ENCODE measurements at regions not wholly inside any gene's neighbourhood (a gene's known extent, or its start where the extent isn't known, plus 50 kb on each side); places are given as distances from the start of the nearest gene placed in this dataset.
A peak's percentile ranks its signal among the peaks of the same experiment; 100 is the strongest.
"Not testable (repeated sequence)": the region's sequence is repeated elsewhere in the genome, so short reads cannot be mapped to it uniquely, and the experiment has no call there.

DNA sequence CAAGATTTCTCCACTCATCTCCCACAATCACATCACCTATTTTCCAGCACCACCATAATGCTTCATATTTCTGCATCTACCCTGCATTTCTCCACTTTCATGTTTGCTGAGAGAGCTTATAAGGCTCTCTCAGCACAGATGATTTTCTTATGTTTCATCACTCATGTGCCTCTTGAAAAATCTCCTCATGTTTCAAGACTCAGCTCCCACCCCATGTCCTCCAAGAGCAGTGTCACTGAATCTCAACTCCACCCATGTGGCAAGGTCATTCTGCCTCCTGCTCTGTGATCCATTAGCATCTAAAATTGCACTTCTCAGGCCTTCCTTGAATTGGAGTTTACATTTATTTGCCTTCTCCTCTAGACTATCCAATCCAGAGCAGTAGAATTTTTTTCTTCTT lies 178.7 kb upstream of the IRAK1BP1 start:
- H3K79me2 ChIP-seq (ENCODE audit: control insufficient read depth, insufficient read depth, low read length) = no peaks in the 10 kb centered on the region
- no peaks in the 10 kb centered on the region for H3K4me1 ChIP-seq (ENCODE audit: control insufficient read depth, extremely low read depth, insufficient read depth, low read length)
- DNase-seq (ENCODE audit: low read depth in 2 of 2) = no peak
- H3K36me3 ChIP-seq (ENCODE audit: control insufficient read depth, insufficient read depth, low read length) = no peaks in the 10 kb centered on the region
- H3K4me3 ChIP-seq (replicated peaks in 1 of 4; ENCODE audit: control extremely low read depth in 1 of 4, insufficient read depth in 1 of 4, low read depth in 3 of 4, low read length in 4 of 4) = no peak overlapping the region
- no peaks in the 10 kb centered on the region for H3K9me3 ChIP-seq (ENCODE audit: control insufficient read depth, insufficient read depth, low read depth, low read length)
- no peak overlapping the region for H3K4me2 ChIP-seq (ENCODE audit: extremely low read depth, insufficient read depth, low read length)
- TF ChIP-seq, protein P1, sequence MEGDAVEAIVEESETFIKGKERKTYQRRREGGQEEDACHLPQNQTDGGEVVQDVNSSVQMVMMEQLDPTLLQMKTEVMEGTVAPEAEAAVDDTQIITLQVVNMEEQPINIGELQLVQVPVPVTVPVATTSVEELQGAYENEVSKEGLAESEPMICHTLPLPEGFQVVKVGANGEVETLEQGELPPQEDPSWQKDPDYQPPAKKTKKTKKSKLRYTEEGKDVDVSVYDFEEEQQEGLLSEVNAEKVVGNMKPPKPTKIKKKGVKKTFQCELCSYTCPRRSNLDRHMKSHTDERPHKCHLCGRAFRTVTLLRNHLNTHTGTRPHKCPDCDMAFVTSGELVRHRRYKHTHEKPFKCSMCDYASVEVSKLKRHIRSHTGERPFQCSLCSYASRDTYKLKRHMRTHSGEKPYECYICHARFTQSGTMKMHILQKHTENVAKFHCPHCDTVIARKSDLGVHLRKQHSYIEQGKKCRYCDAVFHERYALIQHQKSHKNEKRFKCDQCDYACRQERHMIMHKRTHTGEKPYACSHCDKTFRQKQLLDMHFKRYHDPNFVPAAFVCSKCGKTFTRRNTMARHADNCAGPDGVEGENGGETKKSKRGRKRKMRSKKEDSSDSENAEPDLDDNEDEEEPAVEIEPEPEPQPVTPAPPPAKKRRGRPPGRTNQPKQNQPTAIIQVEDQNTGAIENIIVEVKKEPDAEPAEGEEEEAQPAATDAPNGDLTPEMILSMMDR (conservative IDR thresholded peaks at IDR 0.05 in 1 of 2, IDR thresholded peaks at IDR 0.05 in 1 of 2; ENCODE audit: low read depth in 1 of 2, low read length in 2 of 2) = no peak
- TF ChIP-seq EZH2 (IDR thresholded peaks at IDR 0.05; ENCODE audit: low read length, missing control alignments) = no peak
- no peaks in the 10 kb centered on the region for H4K20me1 ChIP-seq (ENCODE audit: control insufficient read depth, extremely low read depth, insufficient read depth, low read length)
- H3K27ac ChIP-seq (ENCODE audit: insufficient read depth, low read length) = no peak overlapping the region
- H2AFZ ChIP-seq (ENCODE audit: low read length) = no peak overlapping the region
- no peaks in the 10 kb centered on the region for H3K27me3 ChIP-seq (ENCODE audit: control insufficient read depth, insufficient read depth, low read length)
- H3K9ac ChIP-seq (ENCODE audit: insufficient read depth, low read length) = no peak overlapping the region

DNA sequence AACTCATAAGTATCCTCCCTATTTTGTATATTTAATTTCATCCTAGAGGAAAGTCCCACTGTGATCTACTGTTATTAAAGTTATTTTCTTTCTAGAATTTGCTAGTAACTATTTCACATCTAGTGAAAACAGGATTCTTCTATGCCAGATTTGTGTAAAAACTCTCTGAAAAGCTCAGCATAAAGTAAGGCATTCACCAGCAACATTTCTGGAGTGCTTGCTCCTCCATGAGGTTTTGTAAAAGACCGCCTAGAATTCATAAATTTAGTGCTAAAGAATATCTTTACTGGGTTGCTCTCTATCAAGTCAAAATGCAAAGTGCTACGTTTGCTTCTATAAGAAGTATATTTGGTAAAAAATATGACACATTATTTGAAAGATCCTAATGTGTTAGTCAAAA lies 173.5 kb upstream of the IRAK1BP1 start:
- no peaks in the 10 kb centered on the region for H3K4me1 ChIP-seq (ENCODE audit: control insufficient read depth, extremely low read depth, insufficient read depth, low read length)
- no peak overlapping the region for H3K27ac ChIP-seq (ENCODE audit: insufficient read depth, low read length)
- H3K27me3 ChIP-seq (ENCODE audit: control insufficient read depth, insufficient read depth, low read length) = no peaks in the 10 kb centered on the region
- H3K4me3 ChIP-seq (replicated peaks in 1 of 4; ENCODE audit: control extremely low read depth in 1 of 4, insufficient read depth in 1 of 4, low read depth in 3 of 4, low read length in 4 of 4) = no peak overlapping the region
- H2AFZ ChIP-seq (ENCODE audit: low read length) = no peak overlapping the region
- H3K36me3 ChIP-seq (ENCODE audit: control insufficient read depth, insufficient read depth, low read length) = no peaks in the 10 kb centered on the region
- no peak for TF ChIP-seq EZH2 (IDR thresholded peaks at IDR 0.05; ENCODE audit: low read length, missing control alignments)
- TF ChIP-seq, protein P1 (conservative IDR thresholded peaks at IDR 0.05 in 1 of 2, IDR thresholded peaks at IDR 0.05 in 1 of 2; ENCODE audit: low read depth in 1 of 2, low read length in 2 of 2) = no peak
- H3K9ac ChIP-seq (ENCODE audit: insufficient read depth, low read length) = no peak overlapping the region
- DNase-seq (ENCODE audit: low read depth in 2 of 2) = peak in 1 of 2 donors; percentile 2
- H4K20me1 ChIP-seq (ENCODE audit: control insufficient read depth, extremely low read depth, insufficient read depth, low read length) = no peaks in the 10 kb centered on the region
- H3K9me3 ChIP-seq (ENCODE audit: control insufficient read depth, insufficient read depth, low read depth, low read length) = no peaks in the 10 kb centered on the region
- no peak overlapping the region for H3K4me2 ChIP-seq (ENCODE audit: extremely low read depth, insufficient read depth, low read length)
- H3K79me2 ChIP-seq (ENCODE audit: control insufficient read depth, insufficient read depth, low read length) = no peaks in the 10 kb centered on the region

DNA sequence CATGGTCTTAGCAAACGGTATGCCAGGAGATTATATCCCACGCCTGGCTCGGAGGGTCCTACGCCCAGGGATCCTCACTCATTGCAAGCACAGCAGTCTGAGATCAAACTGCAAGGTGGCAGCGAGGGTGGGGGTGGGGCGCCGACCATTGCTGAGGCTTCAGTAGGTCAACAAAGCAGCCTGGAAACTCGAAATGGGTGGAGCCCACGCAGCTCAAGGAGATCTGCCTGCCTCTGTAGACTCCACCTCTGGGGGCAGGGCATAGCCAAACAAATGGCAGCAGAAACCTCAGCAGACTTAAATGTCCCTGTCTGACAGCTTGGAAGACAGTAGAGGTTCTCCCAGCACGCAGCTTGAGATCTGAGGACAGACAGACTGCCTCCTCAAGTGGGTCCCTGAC lies 172.7 kb upstream of the IRAK1BP1 start:
- H3K27me3 ChIP-seq (ENCODE audit: control insufficient read depth, insufficient read depth, low read length); H3K4me2 ChIP-seq (ENCODE audit: extremely low read depth, insufficient read depth, low read length); H3K4me1 ChIP-seq (ENCODE audit: control insufficient read depth, extremely low read depth, insufficient read depth, low read length); H3K79me2 ChIP-seq (ENCODE audit: control insufficient read depth, insufficient read depth, low read length); H3K4me3 ChIP-seq (replicated peaks in 1 of 4; ENCODE audit: control extremely low read depth in 1 of 4, insufficient read depth in 1 of 4, low read depth in 3 of 4, low read length in 4 of 4); DNase-seq (ENCODE audit: low read depth in 2 of 2); H3K27ac ChIP-seq (ENCODE audit: insufficient read depth, low read length); H3K36me3 ChIP-seq (ENCODE audit: control insufficient read depth, insufficient read depth, low read length); H4K20me1 ChIP-seq (ENCODE audit: control insufficient read depth, extremely low read depth, insufficient read depth, low read length); H3K9me3 ChIP-seq (ENCODE audit: control insufficient read depth, insufficient read depth, low read depth, low read length); H2AFZ ChIP-seq (ENCODE audit: low read length); H3K9ac ChIP-seq (ENCODE audit: insufficient read depth, low read length): not testable (repeated sequence)

Measured in fibroblast of lung (primary cell).